VCaP (cell line): ENCODE measurements at regions not wholly inside any gene's neighbourhood (a gene's known extent, or its start where the extent isn't known, plus 50 kb on each side); places are given as distances from the start of the nearest gene placed in this dataset.

Source experiments
- H3K27ac ChIP-seq: fragments of 450-650 bp; 2 replicates; pipeline ENCODE4 v1.5.1; 2017
- CTCF ChIP-seq: fragments of 450-650 bp; conservative IDR thresholded peaks from 2 replicates; pipeline ENCODE4 v1.5.1; 2017; ENCODE audit warnings: mild to moderate bottlenecking, moderate library complexity

DNA sequence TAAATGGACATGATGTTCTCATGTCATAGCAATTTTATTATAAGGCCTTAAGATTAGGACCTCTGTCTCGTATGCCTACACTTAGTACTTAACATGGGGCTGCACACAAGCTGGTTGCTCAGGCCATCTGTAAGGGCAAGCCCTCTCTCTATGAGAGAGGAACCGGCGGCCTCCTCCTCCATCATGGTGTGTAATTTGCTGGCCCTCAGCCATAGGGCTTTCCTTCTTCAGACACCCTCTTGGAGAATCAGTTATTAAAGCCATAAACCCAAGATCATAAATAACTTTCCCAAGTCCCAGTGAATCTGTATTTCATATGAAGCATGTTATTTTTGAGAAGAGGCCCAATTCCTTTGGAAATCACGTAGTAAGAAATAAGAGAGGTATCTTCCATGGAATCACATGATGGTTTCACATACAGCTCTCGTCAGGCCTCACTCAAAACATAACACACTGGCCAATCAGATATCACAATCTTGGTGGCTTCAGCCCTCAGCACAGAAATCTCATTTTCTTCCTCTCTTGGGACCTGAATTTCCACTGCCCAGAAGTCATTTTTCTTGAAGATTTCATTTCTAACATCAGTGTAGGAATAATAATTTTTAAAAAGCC is 92.6 kb downstream of the RDH14 start:
- TF ChIP-seq CTCF, result no peak
- H3K27ac ChIP-seq, result no peak overlapping the region

DNA sequence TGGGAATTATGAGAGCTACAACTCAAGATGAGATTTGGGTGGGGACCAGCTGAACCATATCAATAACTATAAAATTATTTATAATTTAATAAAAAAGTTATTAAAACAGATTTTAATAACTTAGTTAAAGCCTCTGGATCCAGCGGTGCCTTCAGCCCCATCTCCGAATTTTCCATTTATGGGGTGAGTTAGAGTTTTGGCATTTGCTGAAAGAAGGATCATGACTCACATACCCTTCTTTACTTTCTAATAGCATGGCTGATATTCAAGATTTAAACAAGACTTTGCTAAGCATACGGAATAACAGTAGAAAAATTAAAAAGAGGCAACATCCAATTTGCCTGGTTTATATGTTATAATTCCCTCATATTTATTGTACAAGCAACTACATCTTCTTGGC is 94.5 kb downstream of the RDH14 start:
- H3K27ac ChIP-seq, result no peak overlapping the region
- no peak for TF ChIP-seq CTCF

DNA sequence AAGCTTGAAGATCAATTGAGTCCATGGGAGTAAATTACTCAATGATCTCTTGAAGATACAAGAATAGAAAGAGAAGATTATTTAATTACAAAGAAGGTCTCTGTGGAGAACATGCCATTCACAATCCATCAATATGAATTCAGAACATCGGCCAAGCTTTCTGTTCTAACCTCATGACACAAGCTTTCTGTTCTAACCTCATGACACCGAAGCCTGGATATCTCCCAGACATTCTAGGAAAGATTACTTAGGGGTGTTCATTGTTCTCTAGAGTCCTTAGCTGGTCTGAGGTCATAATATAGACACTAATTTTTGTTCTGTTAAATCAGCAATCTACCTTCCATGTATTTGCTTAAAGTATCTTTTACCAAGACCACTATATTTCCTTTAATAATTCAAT is 95.5 kb downstream of the RDH14 start:
- no peak overlapping the region for H3K27ac ChIP-seq
- no peak for TF ChIP-seq CTCF

DNA sequence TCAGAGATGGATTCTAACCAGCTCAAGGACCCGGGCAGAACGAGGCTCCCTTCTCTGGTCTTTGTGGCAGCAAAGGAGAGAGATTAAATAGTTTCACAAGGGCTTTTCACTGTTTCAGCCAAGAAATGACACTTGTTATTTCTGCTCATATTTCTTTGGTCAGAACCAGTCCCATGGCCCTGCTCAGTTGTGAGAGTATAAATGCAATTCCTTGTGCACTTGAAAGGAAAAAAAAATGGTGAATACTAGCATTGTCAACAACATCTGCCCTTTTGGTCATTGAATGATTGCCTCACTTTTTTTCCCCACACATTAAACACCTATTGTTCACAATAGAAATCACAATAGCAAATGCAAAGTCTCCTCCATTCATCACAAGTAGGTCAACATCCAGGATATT is 104.4 kb downstream of the RDH14 start:
- no peak overlapping the region for H3K27ac ChIP-seq
- no peak for TF ChIP-seq CTCF

DNA sequence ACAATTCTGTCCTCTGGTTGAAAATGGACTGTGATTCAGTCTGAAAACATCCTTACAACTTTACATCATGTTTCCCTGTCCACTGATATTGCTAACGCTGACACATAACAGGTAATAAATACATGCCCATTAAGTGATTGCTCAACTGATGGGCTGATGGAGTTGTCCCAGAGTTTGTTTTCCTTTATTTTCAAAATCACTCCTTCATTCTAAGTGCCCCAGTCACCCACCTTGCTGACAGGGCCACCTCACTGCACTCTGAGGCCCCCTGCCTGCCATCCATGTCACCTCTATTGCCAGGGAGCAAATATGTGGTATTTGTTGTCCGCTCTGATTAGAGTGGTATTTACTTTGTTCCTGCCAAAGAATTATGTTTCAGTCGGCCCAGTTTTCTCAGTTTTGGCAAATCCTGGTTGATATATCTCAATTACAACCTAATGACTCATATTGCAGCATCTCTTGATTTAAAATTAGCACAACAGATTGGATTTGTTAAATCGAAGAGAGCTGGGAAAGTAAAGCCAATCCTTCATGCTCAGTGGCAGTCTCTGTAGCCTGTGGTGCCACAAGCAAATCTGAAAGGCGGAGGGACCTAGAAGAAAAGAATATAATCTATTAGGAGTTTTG is 105.1 kb downstream of the RDH14 start:
- peak; percentile 26; the same call in 1 of the 2 replicates for TF ChIP-seq CTCF
- H3K27ac ChIP-seq, result no peak overlapping the region

DNA sequence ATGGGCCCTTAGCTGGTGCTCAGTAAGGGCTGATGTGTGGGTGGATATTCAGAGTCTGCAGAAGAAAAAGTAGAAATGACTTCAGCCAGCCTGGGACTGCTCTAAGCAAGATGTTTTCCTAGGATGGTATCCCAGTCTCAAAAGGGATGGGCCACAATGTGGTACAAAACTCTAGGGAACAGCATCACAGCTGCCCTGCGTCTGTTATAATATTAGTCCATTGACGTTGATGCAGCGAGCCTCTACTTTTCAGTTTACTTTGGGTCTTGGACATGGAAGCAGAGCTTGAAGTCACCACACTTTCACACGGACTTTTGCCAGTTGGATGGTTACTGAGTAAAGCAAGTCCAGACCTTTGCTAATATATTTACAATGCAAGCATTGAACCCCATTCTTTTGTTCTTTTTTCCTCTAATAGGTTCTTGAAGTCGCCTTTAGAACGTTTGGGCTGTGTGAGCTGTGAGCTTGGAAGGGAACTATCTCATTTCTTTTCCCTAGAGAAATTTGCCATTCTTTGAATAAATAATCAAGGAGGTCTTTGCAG is 105.7 kb downstream of the RDH14 start:
- no peak overlapping the region for H3K27ac ChIP-seq
- no peak for TF ChIP-seq CTCF

GRCh38 chr2:18446715-18447114 is 113.7 kb downstream of the RDH14 start:
- no peak for TF ChIP-seq CTCF
- no peak overlapping the region for H3K27ac ChIP-seq
